ENCODE measurements at regions not wholly inside any gene's neighbourhood (a gene's known extent, or its start where the extent isn't known, plus 50 kb on each side); places are given as distances from the start of the nearest gene placed in this dataset.

- no peaks in the 10 kb centered on the region for H3K79me2 ChIP-seq (ENCODE audit: insufficient read depth, low read length)
- H3K27ac ChIP-seq (ENCODE audit: low read depth, low read length) = no peak overlapping the region
- Mint-ChIP-seq H3K4me1 (ENCODE audit: low read depth, unreplicated experiment) (no peaks in the 10 kb centered on the region), H3K4me3 (ENCODE audit: unreplicated experiment) (no peak overlapping the region), H3K27ac (ENCODE audit: unreplicated experiment) (no peak overlapping the region), H3K36me3 (ENCODE audit: low read depth, unreplicated experiment) (no peaks in the 10 kb centered on the region), H3K9me3 (ENCODE audit: unreplicated experiment) (no peaks in the 10 kb centered on the region), H3K27me3 (ENCODE audit: low read depth, unreplicated experiment) (peaks cover 2% of the 10 kb centered on the region)
- no peaks in the 10 kb centered on the region for H3K9me3 ChIP-seq (ENCODE audit: insufficient read depth, low read depth, low read length)
- no peaks in the 10 kb centered on the region for H3K27me3 ChIP-seq (ENCODE audit: insufficient read depth, low read length)
- H3K4me1 ChIP-seq (ENCODE audit: insufficient read depth, low read length) = no peaks in the 10 kb centered on the region
- no peak overlapping the region for H3K4me2 ChIP-seq (ENCODE audit: low read length)
- no peak overlapping the region for H3K4me3 ChIP-seq (ENCODE audit: insufficient read depth, low read depth, low read length)
- H3K9ac ChIP-seq (ENCODE audit: low read length) = no peak overlapping the region
- no peaks in the 10 kb centered on the region for H3K36me3 ChIP-seq (ENCODE audit: insufficient read depth, low read length)
- FAIRE-seq (no peak), DNase-seq (ENCODE audit: low read depth) (no peak)
- H4K20me1 ChIP-seq (ENCODE audit: insufficient read depth, low read length) = no peaks in the 10 kb centered on the region
- TF ChIP-seq, protein P1, sequence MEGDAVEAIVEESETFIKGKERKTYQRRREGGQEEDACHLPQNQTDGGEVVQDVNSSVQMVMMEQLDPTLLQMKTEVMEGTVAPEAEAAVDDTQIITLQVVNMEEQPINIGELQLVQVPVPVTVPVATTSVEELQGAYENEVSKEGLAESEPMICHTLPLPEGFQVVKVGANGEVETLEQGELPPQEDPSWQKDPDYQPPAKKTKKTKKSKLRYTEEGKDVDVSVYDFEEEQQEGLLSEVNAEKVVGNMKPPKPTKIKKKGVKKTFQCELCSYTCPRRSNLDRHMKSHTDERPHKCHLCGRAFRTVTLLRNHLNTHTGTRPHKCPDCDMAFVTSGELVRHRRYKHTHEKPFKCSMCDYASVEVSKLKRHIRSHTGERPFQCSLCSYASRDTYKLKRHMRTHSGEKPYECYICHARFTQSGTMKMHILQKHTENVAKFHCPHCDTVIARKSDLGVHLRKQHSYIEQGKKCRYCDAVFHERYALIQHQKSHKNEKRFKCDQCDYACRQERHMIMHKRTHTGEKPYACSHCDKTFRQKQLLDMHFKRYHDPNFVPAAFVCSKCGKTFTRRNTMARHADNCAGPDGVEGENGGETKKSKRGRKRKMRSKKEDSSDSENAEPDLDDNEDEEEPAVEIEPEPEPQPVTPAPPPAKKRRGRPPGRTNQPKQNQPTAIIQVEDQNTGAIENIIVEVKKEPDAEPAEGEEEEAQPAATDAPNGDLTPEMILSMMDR (IDR thresholded peaks at IDR 0.05; ENCODE audit: insufficient read depth, low read depth, low read length) = no peak
- TF ChIP-seq EZH2 (IDR thresholded peaks at IDR 0.05; ENCODE audit: insufficient read depth, low read length) = no peak
- no peak overlapping the region for H2AFZ ChIP-seq (ENCODE audit: low read depth, low read length)
Observed at GRCh38 chr16:75841517-75841916, 115.2 kb upstream of the CPHXL start.

DNA sequence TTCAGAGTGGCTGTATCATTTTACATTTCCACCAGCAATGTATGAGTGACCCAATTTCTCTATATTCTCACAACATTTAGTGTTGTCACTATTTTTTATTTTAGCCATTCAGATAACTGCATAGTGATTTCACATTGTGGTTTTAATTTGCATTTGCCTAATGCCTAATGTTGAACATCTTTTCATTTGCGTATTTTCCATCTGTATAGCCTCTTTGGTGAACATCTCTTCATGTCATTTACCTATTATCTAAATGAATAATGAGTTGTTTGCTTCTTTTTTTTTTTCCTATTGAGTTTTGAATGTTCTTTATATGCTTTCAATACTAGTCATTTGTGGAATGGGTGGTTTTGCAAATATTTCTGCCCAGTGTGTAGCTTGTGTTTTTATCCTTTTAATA, 120.9 kb upstream of the CPHXL start:
- no peaks in the 10 kb centered on the region for H3K4me1 Mint-ChIP-seq (ENCODE audit: low read depth, unreplicated experiment)
- no peaks in the 10 kb centered on the region for H3K36me3 Mint-ChIP-seq (ENCODE audit: low read depth, unreplicated experiment)
- H3K4me1 ChIP-seq (ENCODE audit: insufficient read depth, low read length) = no peaks in the 10 kb centered on the region
- no peak overlapping the region for H3K4me2 ChIP-seq (ENCODE audit: low read length)
- H3K27me3 ChIP-seq (ENCODE audit: insufficient read depth, low read length) = no peaks in the 10 kb centered on the region
- no peaks in the 10 kb centered on the region for H3K79me2 ChIP-seq (ENCODE audit: insufficient read depth, low read length)
- no peak overlapping the region for H3K27ac Mint-ChIP-seq (ENCODE audit: unreplicated experiment)
- DNase-seq (ENCODE audit: low read depth) (no peak), FAIRE-seq (no peak)
- no peak overlapping the region for H3K9ac ChIP-seq (ENCODE audit: low read length)
- H3K27me3 Mint-ChIP-seq (ENCODE audit: low read depth, unreplicated experiment) = no peaks in the 10 kb centered on the region
- H3K9me3 Mint-ChIP-seq (ENCODE audit: unreplicated experiment) = peaks cover 2% of the 10 kb centered on the region
- TF ChIP-seq, protein P1 (IDR thresholded peaks at IDR 0.05; ENCODE audit: insufficient read depth, low read depth, low read length) = no peak
- TF ChIP-seq EZH2 (IDR thresholded peaks at IDR 0.05; ENCODE audit: insufficient read depth, low read length) = no peak
- no peak overlapping the region for H3K4me3 Mint-ChIP-seq (ENCODE audit: unreplicated experiment)
- no peaks in the 10 kb centered on the region for H4K20me1 ChIP-seq (ENCODE audit: insufficient read depth, low read length)
- H3K9me3 ChIP-seq (ENCODE audit: insufficient read depth, low read depth, low read length) = no peaks in the 10 kb centered on the region
- no peak overlapping the region for H3K4me3 ChIP-seq (ENCODE audit: insufficient read depth, low read depth, low read length)
- no peak overlapping the region for H3K27ac ChIP-seq (ENCODE audit: low read depth, low read length)
- H3K36me3 ChIP-seq (ENCODE audit: insufficient read depth, low read length) = no peaks in the 10 kb centered on the region
- no peak overlapping the region for H2AFZ ChIP-seq (ENCODE audit: low read depth, low read length)

DNA sequence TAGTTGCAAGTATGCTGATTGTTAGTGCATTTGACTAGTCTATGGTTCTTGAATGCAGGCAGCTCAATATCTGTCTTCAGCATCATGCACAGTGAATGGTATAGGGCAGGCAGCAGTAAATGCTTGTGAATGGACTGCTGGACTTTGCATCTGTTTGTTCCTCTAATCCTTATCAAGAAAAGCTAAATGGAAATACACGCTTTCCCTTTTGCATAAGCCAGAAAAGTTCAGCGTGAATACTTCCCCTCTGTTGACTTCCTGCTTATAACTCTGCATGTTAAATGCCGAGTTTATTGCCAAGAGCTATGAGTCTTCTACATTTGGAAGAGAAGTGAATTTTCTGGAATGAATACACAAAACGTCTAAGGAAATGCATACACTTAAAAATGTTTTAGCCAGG, 127.9 kb upstream of the CPHXL start:
- no peaks in the 10 kb centered on the region for H3K36me3 Mint-ChIP-seq (ENCODE audit: low read depth, unreplicated experiment)
- no peak overlapping the region for H3K4me3 ChIP-seq (ENCODE audit: insufficient read depth, low read depth, low read length)
- TF ChIP-seq EZH2 (IDR thresholded peaks at IDR 0.05; ENCODE audit: insufficient read depth, low read length) = no peak
- TF ChIP-seq, protein P1 (IDR thresholded peaks at IDR 0.05; ENCODE audit: insufficient read depth, low read depth, low read length) = no peak
- no peak overlapping the region for H3K4me3 Mint-ChIP-seq (ENCODE audit: unreplicated experiment)
- H3K4me1 ChIP-seq (ENCODE audit: insufficient read depth, low read length) = no peaks in the 10 kb centered on the region
- no peaks in the 10 kb centered on the region for H3K36me3 ChIP-seq (ENCODE audit: insufficient read depth, low read length)
- no peak overlapping the region for H3K9ac ChIP-seq (ENCODE audit: low read length)
- H3K27ac Mint-ChIP-seq (ENCODE audit: unreplicated experiment) = no peak overlapping the region
- DNase-seq (ENCODE audit: low read depth) (no peak), FAIRE-seq (no peak)
- H3K27me3 ChIP-seq (ENCODE audit: insufficient read depth, low read length) = no peaks in the 10 kb centered on the region
- no peaks in the 10 kb centered on the region for H4K20me1 ChIP-seq (ENCODE audit: insufficient read depth, low read length)
- H3K27me3 Mint-ChIP-seq (ENCODE audit: low read depth, unreplicated experiment) = no peaks in the 10 kb centered on the region
- no peaks in the 10 kb centered on the region for H3K9me3 ChIP-seq (ENCODE audit: insufficient read depth, low read depth, low read length)
- peaks cover 2% of the 10 kb centered on the region for H3K9me3 Mint-ChIP-seq (ENCODE audit: unreplicated experiment)
- H3K79me2 ChIP-seq (ENCODE audit: insufficient read depth, low read length) = no peaks in the 10 kb centered on the region
- no peaks in the 10 kb centered on the region for H3K4me1 Mint-ChIP-seq (ENCODE audit: low read depth, unreplicated experiment)
- no peak overlapping the region for H2AFZ ChIP-seq (ENCODE audit: low read depth, low read length)
- no peak overlapping the region for H3K4me2 ChIP-seq (ENCODE audit: low read length)
- no peak overlapping the region for H3K27ac ChIP-seq (ENCODE audit: low read depth, low read length)

All from astrocyte (in vitro differentiated cells and primary cell).